22Rv1 (cell line): ENCODE measurements at regions not wholly inside any gene's neighbourhood (a gene's known extent, or its start where the extent isn't known, plus 50 kb on each side); places are given as distances from the start of the nearest gene placed in this dataset.

Experiments used
- H3K27ac ChIP-seq: fragments of 450-650 bp; 2 replicates; pipeline ENCODE4 v1.5.1; 2017
- CTCF ChIP-seq: fragments of 450-650 bp; IDR thresholded peaks from 2 replicates; pipeline ENCODE4 v1.5.1; 2017; ENCODE audit warnings: mild to moderate bottlenecking
- ZFX ChIP-seq: fragments of 450-650 bp; IDR thresholded peaks from 2 replicates; pipeline ENCODE4 v1.6.1; 2017; ENCODE audit warnings: antibody characterized with exemption, borderline replicate concordance

GRCh38 chr20:11724097-11724496 is 193.6 kb upstream of the BTBD3 start:
- no peak for TF ChIP-seq ZFX
- TF ChIP-seq CTCF: no peak
- no peak overlapping the region for H3K27ac ChIP-seq

GRCh38 chr20:11726026-11726425 is 191.7 kb upstream of the BTBD3 start:
- no peak overlapping the region for H3K27ac ChIP-seq
- TF ChIP-seq ZFX: no peak
- TF ChIP-seq CTCF: no peak

GRCh38 chr20:11727708-11728107 is 190.0 kb upstream of the BTBD3 start:
- no peak overlapping the region for H3K27ac ChIP-seq
- TF ChIP-seq ZFX (no peak), CTCF (no peak)

- H3K27ac ChIP-seq: no peak overlapping the region
- no peak for TF ChIP-seq ZFX
- no peak for TF ChIP-seq CTCF
These were observed 188.8 kb upstream of the BTBD3 start for GRCh38 chr20:11728937-11729336.

GRCh38 chr20:11729806-11730205 is 187.9 kb upstream of the BTBD3 start:
- TF ChIP-seq CTCF (no peak), ZFX (no peak)
- H3K27ac ChIP-seq: no peak overlapping the region

- TF ChIP-seq ZFX: no peak
- TF ChIP-seq CTCF: no peak
- no peak overlapping the region for H3K27ac ChIP-seq
These were observed 183.3 kb upstream of the BTBD3 start for GRCh38 chr20:11734431-11734830.

- TF ChIP-seq ZFX: no peak
- TF ChIP-seq CTCF: no peak
- H3K27ac ChIP-seq: no peak overlapping the region
These were observed 178.8 kb upstream of the BTBD3 start for GRCh38 chr20:11738852-11739251.
